Activated T-helper 9 cell treated with anti-CD3 and anti-CD28 coated beads, Interleukin-2, amount 50 U/mL, for 16 hours (primary cell): ENCODE measurements at regions not wholly inside any gene's neighbourhood (a gene's known extent, or its start where the extent isn't known, plus 50 kb on each side); places are given as distances from the start of the nearest gene placed in this dataset.

Experiments used
- DNase-seq: peaks from one replicate; pipeline ENCODE4 v3.0.0-alpha.2; 2020; ENCODE audit warnings: low read depth

GRCh38 chr4:1542516-1543320 is 136.5 kb upstream of the NKX1-1 start:
- DNase-seq: no peak

- DNase-seq: no peak
These were observed 135.9 kb upstream of the NKX1-1 start for GRCh38 chr4:1542226-1542490.

GRCh38 chr4:1541449-1542225 is 135.4 kb upstream of the NKX1-1 start:
- DNase-seq: no peak

- no peak for DNase-seq
These were observed 134.5 kb upstream of the NKX1-1 start for GRCh38 chr4:1540601-1541375.

- DNase-seq: no peak
These were observed 133.8 kb upstream of the NKX1-1 start for GRCh38 chr4:1539859-1540600.

GRCh38 chr4:1538941-1539772 is 132.9 kb upstream of the NKX1-1 start:
- DNase-seq: no peak

GRCh38 chr4:1538096-1538410 is 131.8 kb upstream of the NKX1-1 start:
- DNase-seq: no peak

- DNase-seq: no peak
These were observed 131.3 kb upstream of the NKX1-1 start for GRCh38 chr4:1537410-1538095.

GRCh38 chr4:1536579-1537409 is 130.6 kb upstream of the NKX1-1 start:
- DNase-seq: no peak

GRCh38 chr4:1535926-1536578 is 129.8 kb upstream of the NKX1-1 start:
- no peak for DNase-seq

- DNase-seq: no peak
These were observed 128.8 kb upstream of the NKX1-1 start for GRCh38 chr4:1534876-1535526.

GRCh38 chr4:1534095-1534872 is 128.0 kb upstream of the NKX1-1 start:
- no peak for DNase-seq

- no peak for DNase-seq
These were observed 127.3 kb upstream of the NKX1-1 start for GRCh38 chr4:1533501-1534064.

- no peak for DNase-seq
These were observed 126.5 kb upstream of the NKX1-1 start for GRCh38 chr4:1532549-1533395.

- no peak for DNase-seq
These were observed 125.7 kb upstream of the NKX1-1 start for GRCh38 chr4:1531683-1532548.

- DNase-seq: no peak
These were observed 124.1 kb upstream of the NKX1-1 start for GRCh38 chr4:1530356-1530755.
